Keratinocyte (primary cell): ENCODE measurements at regions not wholly inside any gene's neighbourhood (a gene's known extent, or its start where the extent isn't known, plus 50 kb on each side); places are given as distances from the start of the nearest gene placed in this dataset.

Source experiments
- EZH2 ChIP-seq: IDR thresholded peaks from one replicate; pipeline ENCODE4 v1.6.1; 2012; ENCODE audit warnings: inconsistent platforms, mild to moderate bottlenecking, low read length, moderate library complexity
- TF ChIP-seq, protein P1 (sequence below), 3 experiments: IDR thresholded peaks in 1 of 3; conservative IDR thresholded peaks in 1 of 3; optimal IDR thresholded peaks in 1 of 3; 2 replicates in 2 of 3; 3 replicates in 1 of 3; pipeline versions ENCODE3 to v1.5.1; 2011; ENCODE audit warnings: low read length in 3 of 3, mild to moderate bottlenecking in 3 of 3, moderate library complexity in 2 of 3, control low read depth in 1 of 3, inconsistent platforms in 1 of 3; ENCODE audit not compliant: insufficient read depth in 2 of 3; ENCODE audit errors: extremely low read depth in 1 of 3

DNA sequence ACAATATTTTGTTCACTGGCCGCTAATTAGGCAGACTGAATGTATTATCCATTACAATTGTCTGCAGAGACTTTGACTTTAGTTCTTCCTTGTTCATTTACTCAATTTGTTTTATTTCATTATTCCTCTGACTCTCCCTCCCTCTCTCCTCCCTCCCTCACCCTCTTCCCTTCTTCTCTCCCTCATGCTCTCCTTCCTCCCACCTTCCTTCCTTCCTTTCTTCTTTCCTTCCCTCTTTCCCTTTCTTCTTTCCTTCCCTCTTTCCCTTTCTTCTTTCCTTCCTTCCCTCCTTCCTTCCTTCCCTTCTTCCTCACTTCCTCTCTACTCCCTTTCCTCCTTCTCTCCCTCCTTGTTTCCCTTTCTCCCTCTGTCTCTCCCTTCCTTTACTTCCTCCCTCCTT lies 1591.0 kb upstream of the SLC10A2 start:
- TF ChIP-seq, protein P1, sequence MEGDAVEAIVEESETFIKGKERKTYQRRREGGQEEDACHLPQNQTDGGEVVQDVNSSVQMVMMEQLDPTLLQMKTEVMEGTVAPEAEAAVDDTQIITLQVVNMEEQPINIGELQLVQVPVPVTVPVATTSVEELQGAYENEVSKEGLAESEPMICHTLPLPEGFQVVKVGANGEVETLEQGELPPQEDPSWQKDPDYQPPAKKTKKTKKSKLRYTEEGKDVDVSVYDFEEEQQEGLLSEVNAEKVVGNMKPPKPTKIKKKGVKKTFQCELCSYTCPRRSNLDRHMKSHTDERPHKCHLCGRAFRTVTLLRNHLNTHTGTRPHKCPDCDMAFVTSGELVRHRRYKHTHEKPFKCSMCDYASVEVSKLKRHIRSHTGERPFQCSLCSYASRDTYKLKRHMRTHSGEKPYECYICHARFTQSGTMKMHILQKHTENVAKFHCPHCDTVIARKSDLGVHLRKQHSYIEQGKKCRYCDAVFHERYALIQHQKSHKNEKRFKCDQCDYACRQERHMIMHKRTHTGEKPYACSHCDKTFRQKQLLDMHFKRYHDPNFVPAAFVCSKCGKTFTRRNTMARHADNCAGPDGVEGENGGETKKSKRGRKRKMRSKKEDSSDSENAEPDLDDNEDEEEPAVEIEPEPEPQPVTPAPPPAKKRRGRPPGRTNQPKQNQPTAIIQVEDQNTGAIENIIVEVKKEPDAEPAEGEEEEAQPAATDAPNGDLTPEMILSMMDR (optimal IDR thresholded peaks at IDR 0.05 in 1 of 3, IDR thresholded peaks at IDR 0.05 in 1 of 3, conservative IDR thresholded peaks at IDR 0.05 in 1 of 3; ENCODE audit: extremely low read depth in 1 of 3, insufficient read depth in 2 of 3, low read length in 3 of 3), result no peak
- no peak for TF ChIP-seq EZH2
